GM19193 (cell line): ENCODE measurements at regions not wholly inside any gene's neighbourhood (a gene's known extent, or its start where the extent isn't known, plus 50 kb on each side); places are given as distances from the start of the nearest gene placed in this dataset.

Experiments used
- POLR2A ChIP-seq: IDR thresholded peaks from 4 replicates; pipeline ENCODE4 v1.6.1; 2011; ENCODE audit not compliant: insufficient read depth, insufficient read length; ENCODE audit errors: extremely low read depth

- TF ChIP-seq POLR2A = no peak
Measured at GRCh38 chr12:89924191-89924590, 215.6 kb upstream of the ATP2B1 start.

- no peak for TF ChIP-seq POLR2A
Measured at GRCh38 chr12:89923091-89923490, 214.5 kb upstream of the ATP2B1 start.

GRCh38 chr12:89920866-89921265, 212.2 kb upstream of the ATP2B1 start:
- TF ChIP-seq POLR2A = no peak

GRCh38 chr12:89919241-89919906, 210.7 kb upstream of the ATP2B1 start:
- TF ChIP-seq POLR2A = no peak

GRCh38 chr12:89918172-89918846, 209.7 kb upstream of the ATP2B1 start:
- no peak for TF ChIP-seq POLR2A

DNA sequence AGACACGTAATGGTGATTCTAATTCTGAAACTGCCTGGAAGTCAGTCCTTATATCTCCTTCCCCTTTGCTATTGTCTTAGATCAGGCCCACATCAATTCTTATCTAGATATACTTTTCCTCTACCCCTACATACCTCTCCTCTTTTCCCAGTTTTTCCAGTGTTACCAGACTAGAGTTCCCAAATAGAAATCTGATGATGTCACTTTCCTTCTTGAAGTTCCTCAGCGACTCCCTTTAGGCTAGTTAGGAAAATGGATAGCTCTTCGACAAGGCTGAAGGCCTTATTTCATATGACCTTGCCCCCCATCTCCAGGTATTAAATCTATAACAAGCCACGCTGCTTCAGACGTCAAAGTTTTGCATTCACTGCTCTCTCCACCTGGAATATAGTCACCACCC, 201.1 kb upstream of the ATP2B1 start:
- TF ChIP-seq POLR2A = no peak

DNA sequence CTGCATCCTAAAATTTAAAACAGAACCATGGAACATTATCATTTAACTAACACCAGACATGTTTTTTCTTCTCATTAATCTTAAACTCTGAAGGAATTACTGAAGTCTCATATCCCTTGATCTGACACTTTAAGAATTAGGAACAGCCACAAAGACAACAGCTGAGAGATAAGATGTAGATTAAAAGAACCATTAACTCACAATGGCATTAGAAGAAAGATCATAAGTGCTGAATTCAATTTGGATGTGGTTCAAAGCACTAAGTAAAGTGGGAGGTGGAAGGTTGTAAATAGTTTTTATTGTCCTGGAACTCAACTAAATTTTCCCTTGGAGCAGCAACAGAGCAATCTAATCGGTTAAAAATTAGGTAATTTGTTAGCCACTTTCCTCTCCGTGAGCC, 199.0 kb upstream of the ATP2B1 start:
- TF ChIP-seq POLR2A = no peak

DNA sequence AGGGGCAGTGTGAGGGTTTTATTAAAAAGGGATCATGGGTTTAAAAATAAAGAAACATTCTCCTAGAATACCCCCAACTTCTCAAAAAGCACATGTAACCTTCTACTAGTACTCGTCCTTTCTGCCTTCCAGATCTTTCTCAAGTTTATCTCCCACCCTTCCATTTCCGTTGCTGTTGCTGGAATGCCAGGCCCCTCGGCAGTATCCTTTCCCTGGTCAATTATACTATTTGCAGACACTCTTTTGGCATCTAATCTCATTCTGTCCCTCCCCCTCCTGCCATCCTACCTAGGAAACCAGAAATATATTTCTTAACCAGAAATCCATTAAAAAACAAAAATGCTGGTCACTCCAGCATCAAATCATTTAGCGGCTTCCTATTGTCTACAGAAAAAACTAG, 198.2 kb upstream of the ATP2B1 start:
- TF ChIP-seq POLR2A = no peak

DNA sequence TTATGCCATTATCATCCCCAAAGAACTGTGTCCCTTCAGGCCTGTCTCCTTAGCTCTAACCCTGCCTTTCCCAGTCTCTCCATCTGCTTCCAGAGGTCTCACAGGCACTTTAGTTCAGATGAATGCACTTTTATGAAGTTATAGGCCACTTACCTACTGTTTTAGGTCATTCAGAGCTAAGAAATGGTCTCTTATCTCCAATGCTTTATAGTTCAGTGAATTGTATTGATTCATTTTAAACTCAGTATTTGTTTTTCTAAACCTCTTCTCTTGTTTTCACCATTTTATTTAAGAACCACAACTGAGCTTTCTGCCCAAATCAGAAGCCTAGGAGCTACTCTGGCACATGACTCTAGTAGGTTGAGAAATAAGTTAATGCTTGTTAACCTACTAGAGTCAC, 197.5 kb upstream of the ATP2B1 start:
- TF ChIP-seq POLR2A = no peak

- no peak for TF ChIP-seq POLR2A
Measured at GRCh38 chr12:89901906-89902642, 193.4 kb upstream of the ATP2B1 start.

DNA sequence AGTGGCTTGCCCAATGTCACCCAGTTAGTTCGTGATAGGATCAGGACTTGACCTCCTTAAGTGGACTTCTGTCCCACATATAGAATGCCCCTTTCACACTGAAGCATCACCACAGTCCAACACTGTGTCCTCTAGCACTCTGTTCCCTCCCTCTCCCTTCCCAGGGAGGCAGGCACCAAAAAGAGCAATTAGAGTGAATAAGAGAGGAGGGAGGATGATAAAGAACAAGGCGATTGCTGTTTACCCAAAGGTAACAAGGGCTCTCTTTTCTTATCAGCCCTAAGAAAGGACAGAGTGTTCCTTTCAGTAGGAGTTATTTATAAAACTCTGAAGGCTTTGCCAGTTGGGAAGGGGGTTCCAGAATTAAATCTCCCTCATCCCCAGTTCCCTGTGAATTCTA, 192.7 kb upstream of the ATP2B1 start:
- no peak for TF ChIP-seq POLR2A

- TF ChIP-seq POLR2A = no peak
Measured at GRCh38 chr12:89899651-89900050, 191.0 kb upstream of the ATP2B1 start.

GRCh38 chr12:89895591-89895990, 187.0 kb upstream of the ATP2B1 start:
- TF ChIP-seq POLR2A = no peak

- no peak for TF ChIP-seq POLR2A
Measured at GRCh38 chr12:89895101-89895500, 186.5 kb upstream of the ATP2B1 start.

GRCh38 chr12:89893972-89894706, 185.5 kb upstream of the ATP2B1 start:
- TF ChIP-seq POLR2A = no peak

DNA sequence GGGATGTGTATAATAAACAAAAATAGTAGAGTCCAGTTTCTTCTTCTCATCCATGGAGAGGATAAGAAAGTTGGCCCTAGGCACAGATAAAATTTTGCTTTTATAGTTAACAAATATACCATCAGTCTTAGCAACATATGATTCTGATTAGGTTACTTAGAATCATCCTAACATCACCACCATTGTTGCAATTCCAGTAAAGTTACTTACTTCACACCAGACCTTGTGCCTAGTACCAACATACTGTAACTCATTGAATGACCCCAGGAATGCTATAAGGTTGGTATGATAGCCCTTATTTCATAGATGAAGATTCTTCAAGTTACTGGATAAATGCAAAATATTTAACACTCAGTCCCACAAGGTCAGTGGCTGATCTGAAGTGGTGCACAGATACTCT, 183.8 kb upstream of the ATP2B1 start:
- no peak for TF ChIP-seq POLR2A

- no peak for TF ChIP-seq POLR2A
Measured at GRCh38 chr12:89891933-89892332, 183.3 kb upstream of the ATP2B1 start.
